ENCODE measurements at regions not wholly inside any gene's neighbourhood (a gene's known extent, or its start where the extent isn't known, plus 50 kb on each side); places are given as distances from the start of the nearest gene placed in this dataset.

DNA sequence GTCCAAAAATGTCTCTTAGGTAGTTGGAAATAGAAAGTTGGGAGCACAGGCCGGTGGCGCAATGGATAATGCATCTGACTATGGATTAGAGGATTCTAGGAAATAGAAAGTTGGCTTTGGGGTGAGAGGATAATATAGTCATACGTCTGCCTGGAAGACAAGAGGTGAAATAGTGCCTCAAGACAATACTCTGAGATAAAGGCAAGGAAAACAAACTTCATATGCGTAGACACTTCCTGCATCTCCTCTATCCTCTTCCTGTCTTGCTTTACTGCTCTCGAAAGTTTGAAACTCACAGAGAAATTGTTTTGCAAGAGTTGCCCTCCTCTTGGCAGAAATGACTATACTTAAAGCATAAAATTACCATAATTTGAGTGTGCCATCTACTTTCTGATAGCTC lies 153.2 kb upstream of the FBXL7 start:
- TF ChIP-seq, protein P1, sequence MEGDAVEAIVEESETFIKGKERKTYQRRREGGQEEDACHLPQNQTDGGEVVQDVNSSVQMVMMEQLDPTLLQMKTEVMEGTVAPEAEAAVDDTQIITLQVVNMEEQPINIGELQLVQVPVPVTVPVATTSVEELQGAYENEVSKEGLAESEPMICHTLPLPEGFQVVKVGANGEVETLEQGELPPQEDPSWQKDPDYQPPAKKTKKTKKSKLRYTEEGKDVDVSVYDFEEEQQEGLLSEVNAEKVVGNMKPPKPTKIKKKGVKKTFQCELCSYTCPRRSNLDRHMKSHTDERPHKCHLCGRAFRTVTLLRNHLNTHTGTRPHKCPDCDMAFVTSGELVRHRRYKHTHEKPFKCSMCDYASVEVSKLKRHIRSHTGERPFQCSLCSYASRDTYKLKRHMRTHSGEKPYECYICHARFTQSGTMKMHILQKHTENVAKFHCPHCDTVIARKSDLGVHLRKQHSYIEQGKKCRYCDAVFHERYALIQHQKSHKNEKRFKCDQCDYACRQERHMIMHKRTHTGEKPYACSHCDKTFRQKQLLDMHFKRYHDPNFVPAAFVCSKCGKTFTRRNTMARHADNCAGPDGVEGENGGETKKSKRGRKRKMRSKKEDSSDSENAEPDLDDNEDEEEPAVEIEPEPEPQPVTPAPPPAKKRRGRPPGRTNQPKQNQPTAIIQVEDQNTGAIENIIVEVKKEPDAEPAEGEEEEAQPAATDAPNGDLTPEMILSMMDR (optimal IDR thresholded peaks at IDR 0.05 in 1 of 3, IDR thresholded peaks at IDR 0.05 in 1 of 3, conservative IDR thresholded peaks at IDR 0.05 in 1 of 3; ENCODE audit: extremely low read depth in 1 of 3, insufficient read depth in 2 of 3, low read length in 3 of 3): no peak
- TF ChIP-seq EZH2 (IDR thresholded peaks at IDR 0.05; ENCODE audit: low read length): no peak
